Upper lobe of left lung (tissue), 6 donors: ENCODE measurements at regions not wholly inside any gene's neighbourhood (a gene's known extent, or its start where the extent isn't known, plus 50 kb on each side); places are given as distances from the start of the nearest gene placed in this dataset.

Experiments
- ATAC-seq, 2 donors: fragments of 200-7000 bp; cut with Tn5 transposase; one replicate each; pipeline ENCODE4 v1.9.1; 2022; ENCODE audit warnings: mild to moderate bottlenecking in 2 of 2, moderate library complexity in 2 of 2; ENCODE audit not compliant: low FRiP score in 2 of 2
- DNase-seq, 2 donors: peaks; one replicate each; pipeline ENCODE4 v3.0.0-alpha.2; 2019 to 2020
- H3K27ac ChIP-seq, 4 donors: fragments of 200-600 bp; sonication (generic); one replicate each; pipeline ENCODE4 v1.5.1; 2016 to 2019
- H3K27me3 ChIP-seq, 4 donors: fragments of 200-600 bp; sonication (generic); one replicate each; pipeline ENCODE4 v1.5.1; 2017 to 2019
- H3K36me3 ChIP-seq, 4 donors: fragments of 200-600 bp; sonication (generic); one replicate each; pipeline ENCODE4 v1.5.1; 2016 to 2019
- H3K4me1 ChIP-seq, 4 donors: fragments of 200-600 bp; sonication (generic); one replicate each; pipeline ENCODE4 v1.5.1; 2018 to 2019
- H3K4me3 ChIP-seq, 4 donors: fragments of 200-600 bp; sonication (generic); one replicate each; pipeline ENCODE4 v1.5.1; 2017 to 2019; ENCODE audit warnings: mild to moderate bottlenecking in 2 of 4, moderate library complexity in 1 of 4
- H3K9me3 ChIP-seq, 4 donors: fragments of 200-600 bp; sonication (generic); one replicate each; pipeline ENCODE4 v1.5.1; 2018 to 2019
- CTCF ChIP-seq, 6 experiments: fragments of 450-650 bp in 4 of 6; fragments of 200-600 bp in 2 of 6; sonication (generic) in 2 of 6; IDR thresholded peaks; one replicate each; pipeline ENCODE4 v1.5.1; 2016 to 2019; ENCODE audit warnings: antibody characterized with exemption in 6 of 6
- EP300 ChIP-seq, 4 donors: sonication (generic); formaldehyde crosslinking; IDR thresholded peaks; one replicate each; pipeline ENCODE4 v1.5.1; 2017; ENCODE audit warnings: antibody characterized with exemption in 4 of 4, control low read depth in 2 of 4
- POLR2A ChIP-seq, 4 donors: fragments of 450-650 bp; IDR thresholded peaks; one replicate each; pipeline ENCODE4 v1.5.1; 2016 to 2017; ENCODE audit warnings: antibody characterized with exemption in 4 of 4, mild to moderate bottlenecking in 2 of 4
- POLR2AphosphoS5 ChIP-seq, 2 donors: sonication (generic); formaldehyde crosslinking; IDR thresholded peaks; one replicate each; pipeline ENCODE4 v1.5.1; 2017; ENCODE audit warnings: antibody characterized with exemption in 2 of 2
- WGBS, 2 donors: methylation state at CpG; one replicate each; pipeline ENCODE4 v1.1.5; 2017 to 2018; 5-methylcytosine and 5-hydroxymethylcytosine counted together
- donor health status: DM: no; HTN: no; CAD: no; lungs with moderate emphysema.
- donor health status: DM: no; HTN: yes; CAD: no; lungs with severe emphysema.

DNA sequence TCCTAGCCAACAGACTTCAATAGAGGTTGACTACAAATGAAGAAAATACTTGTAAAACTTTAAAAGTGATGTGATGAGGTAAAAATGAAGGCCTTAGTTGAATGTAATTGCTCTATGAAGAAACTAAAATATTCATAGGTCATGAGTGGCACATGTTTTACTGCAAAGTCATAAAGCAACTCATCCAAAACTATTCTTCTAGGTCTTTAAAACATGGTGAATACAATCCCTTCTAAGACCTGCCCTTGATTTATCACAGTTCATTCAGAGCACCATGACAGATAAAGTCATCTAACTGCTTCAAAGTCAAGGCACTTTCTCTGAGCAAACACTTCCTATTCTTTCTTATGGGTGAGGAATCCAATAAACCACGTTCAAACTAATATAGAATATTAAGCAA is 713.5 kb downstream of the SORCS1 start:
- no peaks in the 10 kb centered on the region for H3K9me3 ChIP-seq
- no peak overlapping the region for H3K4me3 ChIP-seq
- WGBS, 2 donors: 35 to 45% methylated on average over 1 of the region's 1 CpG
- TF ChIP-seq CTCF (IDR thresholded peaks at IDR 0.05): no peak
- H3K27me3 ChIP-seq: no peaks in the 10 kb centered on the region
- ATAC-seq (no peak), DNase-seq (no peak)
- no peaks in the 10 kb centered on the region for H3K36me3 ChIP-seq
- H3K27ac ChIP-seq: no peak overlapping the region
- H3K4me1 ChIP-seq: no peaks in the 10 kb centered on the region

DNA sequence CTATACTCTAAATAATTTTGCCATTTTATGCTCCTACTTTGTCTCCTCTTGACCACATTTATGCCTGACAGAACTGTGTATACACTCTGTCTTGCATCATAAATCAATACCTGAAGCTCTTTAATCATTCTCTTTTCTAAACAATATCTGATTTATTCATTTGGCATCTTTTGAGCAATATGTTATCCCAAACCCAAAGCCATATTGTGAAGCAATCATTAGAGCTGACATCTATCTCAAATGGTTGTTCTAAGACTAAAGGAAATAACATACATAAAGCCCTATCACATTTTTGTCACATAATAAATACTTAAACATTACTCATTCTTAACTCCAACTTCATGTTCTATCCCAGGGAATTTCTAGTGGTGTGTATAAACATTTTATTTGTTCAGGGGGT is 717.6 kb downstream of the SORCS1 start:
- Histone ChIP-seq H3K27me3 (no peaks in the 10 kb centered on the region), H3K4me1 (no peaks in the 10 kb centered on the region), H3K9me3 (no peaks in the 10 kb centered on the region), H3K27ac (no peak overlapping the region), H3K36me3 (no peaks in the 10 kb centered on the region), H3K4me3 (no peak overlapping the region)
- DNase-seq (no peak), ATAC-seq (no peak)
- TF ChIP-seq POLR2A (IDR thresholded peaks at IDR 0.05) (no peak), POLR2AphosphoS5 (IDR thresholded peaks at IDR 0.05) (no peak), EP300 (IDR thresholded peaks at IDR 0.05) (no peak), CTCF (IDR thresholded peaks at IDR 0.05) (no peak)

DNA sequence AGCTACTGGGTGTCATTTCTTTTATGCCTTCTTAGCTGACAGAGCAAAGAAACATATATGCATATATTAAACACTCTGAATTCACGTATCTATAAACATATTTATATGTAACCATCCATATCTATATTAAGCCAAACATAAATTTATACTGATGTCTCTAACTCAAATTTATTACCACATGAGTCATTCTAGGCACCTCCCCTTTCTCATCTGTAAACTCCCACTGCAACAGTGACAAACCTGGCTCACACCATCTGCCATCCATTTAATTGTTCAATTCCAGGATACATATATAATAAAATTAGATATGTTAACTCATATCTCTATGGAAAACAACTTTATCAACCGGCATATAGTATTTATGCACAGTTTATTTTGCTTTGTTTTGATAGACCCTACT is 722.3 kb downstream of the SORCS1 start:
- H3K4me1 ChIP-seq: no peaks in the 10 kb centered on the region
- no peaks in the 10 kb centered on the region for H3K27me3 ChIP-seq
- H3K9me3 ChIP-seq: no peaks in the 10 kb centered on the region
- DNase-seq (no peak), ATAC-seq (no peak)
- H3K36me3 ChIP-seq: no peaks in the 10 kb centered on the region
- 75 to 79% methylated on average over 2 of the region's 2 CpGs for WGBS, 2 donors
- TF ChIP-seq EP300 (IDR thresholded peaks at IDR 0.05): no peak
- no peak for TF ChIP-seq POLR2A (IDR thresholded peaks at IDR 0.05)
- no peak for TF ChIP-seq CTCF (IDR thresholded peaks at IDR 0.05)
- TF ChIP-seq POLR2AphosphoS5 (IDR thresholded peaks at IDR 0.05): no peak
- no peak overlapping the region for H3K27ac ChIP-seq
- H3K4me3 ChIP-seq: no peak overlapping the region

GRCh38 chr10:106440767-106441166 is 723.7 kb downstream of the SORCS1 start:
- no peaks in the 10 kb centered on the region for H3K9me3 ChIP-seq
- H3K4me1 ChIP-seq: no peaks in the 10 kb centered on the region
- no peak overlapping the region for H3K4me3 ChIP-seq
- DNase-seq (no peak), ATAC-seq (no peak)
- TF ChIP-seq POLR2A (IDR thresholded peaks at IDR 0.05): no peak
- no peak for TF ChIP-seq CTCF (IDR thresholded peaks at IDR 0.05)
- TF ChIP-seq EP300 (IDR thresholded peaks at IDR 0.05): no peak
- TF ChIP-seq POLR2AphosphoS5 (IDR thresholded peaks at IDR 0.05): no peak
- no peak overlapping the region for H3K27ac ChIP-seq
- 77 to 85% methylated on average over 4 of the region's 4 CpGs for WGBS, 2 donors
- H3K36me3 ChIP-seq: no peaks in the 10 kb centered on the region
- H3K27me3 ChIP-seq: no peaks in the 10 kb centered on the region

GRCh38 chr10:106440355-106440754 is 724.2 kb downstream of the SORCS1 start:
- no peak overlapping the region for H3K27ac ChIP-seq
- no peaks in the 10 kb centered on the region for H3K36me3 ChIP-seq
- TF ChIP-seq CTCF (IDR thresholded peaks at IDR 0.05): no peak
- TF ChIP-seq POLR2AphosphoS5 (IDR thresholded peaks at IDR 0.05): no peak
- no peak for TF ChIP-seq EP300 (IDR thresholded peaks at IDR 0.05)
- no peak for TF ChIP-seq POLR2A (IDR thresholded peaks at IDR 0.05)
- H3K4me1 ChIP-seq: no peaks in the 10 kb centered on the region
- no peaks in the 10 kb centered on the region for H3K9me3 ChIP-seq
- ATAC-seq (no peak), DNase-seq (no peak)
- no peaks in the 10 kb centered on the region for H3K27me3 ChIP-seq
- WGBS, 2 donors: 91 to 94% methylated on average over 2 of the region's 2 CpGs
- no peak overlapping the region for H3K4me3 ChIP-seq
